Gastrocnemius medialis (tissue), 4 donors: ENCODE measurements at regions not wholly inside any gene's neighbourhood (a gene's known extent, or its start where the extent isn't known, plus 50 kb on each side); places are given as distances from the start of the nearest gene placed in this dataset.

Source experiments
- ATAC-seq, 2 donors: fragments of 150-250 bp; one replicate each; pipeline ENCODE4 v1.9.1; 2016
- DNase-seq, 2 donors: peaks; one replicate each; pipeline ENCODE4 v3.0.0-alpha.2; 2019
- H3K27ac ChIP-seq, 4 donors: fragments of 200-600 bp; sonication (generic); 1 replicate in 1 of 4; 2 replicates in 3 of 4; pipeline ENCODE4 v1.5.1; 2016 to 2018; ENCODE audit warnings: mild to moderate bottlenecking in 2 of 4, moderate library complexity in 1 of 4
- H3K27me3 ChIP-seq, 3 donors: fragments of 200-600 bp; sonication (generic) in 2 of 3; 1 replicate in 1 of 3; 2 replicates in 2 of 3; pipeline versions ENCODE4 v1.5.1 to v1.6.0; 2016 to 2019; ENCODE audit warnings: mild to moderate bottlenecking in 1 of 3, moderate library complexity in 1 of 3
- H3K36me3 ChIP-seq, 2 donors: fragments of 200-600 bp; sonication (generic) in 1 of 2; one replicate each; pipeline ENCODE4 v1.5.1; 2017 to 2018
- H3K4me1 ChIP-seq, 2 donors: fragments of 200-600 bp; sonication (generic) in 1 of 2; one replicate each; pipeline ENCODE4 v1.5.1; 2016 to 2017; ENCODE audit warnings: mild to moderate bottlenecking in 2 of 2
- H3K4me3 ChIP-seq, 4 donors: fragments of 200-600 bp; sonication (generic) in 3 of 4; 1 replicate in 1 of 4; 2 replicates in 3 of 4; pipeline ENCODE4 v1.5.1; 2016 to 2019; ENCODE audit warnings: mild to moderate bottlenecking in 2 of 4
- H3K9me3 ChIP-seq, 3 donors: fragments of 200-600 bp; sonication (generic) in 2 of 3; 1 replicate in 1 of 3; 2 replicates in 2 of 3; pipeline ENCODE4 v1.5.1; 2016 to 2019
- POLR2A ChIP-seq, 2 donors: fragments of 450-650 bp; IDR thresholded peaks; one replicate each; pipeline ENCODE4 v1.6.1; 2017; ENCODE audit warnings: antibody characterized with exemption in 2 of 2, mild to moderate bottlenecking in 2 of 2, moderate library complexity in 2 of 2
- in situ Hi-C, 4 donors: fragments of 200-750 bp; cut with MboI; loops; one replicate each; pipeline versions ENCODE4 v1.15.0 to v1.8.0; 2017; ENCODE audit warnings: low sequenced_read_pairs in 4 of 4
- intact Hi-C: fragments of 100-400 bp; cut with DNase I; formaldehyde crosslinking; loops from one replicate; pipeline ENCODE4 v1.15.1; 2023; ENCODE audit warnings: low total_unique reads
- TF ChIP-seq, protein P1 (sequence below), 5 experiments: fragments of 450-650 bp in 3 of 5; fragments of 200-600 bp in 2 of 5; sonication (generic) in 2 of 5; IDR thresholded peaks in 4 of 5; conservative IDR thresholded peaks in 1 of 5; 1 replicate in 4 of 5; 2 replicates in 1 of 5; pipeline ENCODE4 v1.5.1; 2016 to 2019; ENCODE audit warnings: antibody characterized with exemption in 5 of 5, mild to moderate bottlenecking in 3 of 5, moderate library complexity in 3 of 5

DNA sequence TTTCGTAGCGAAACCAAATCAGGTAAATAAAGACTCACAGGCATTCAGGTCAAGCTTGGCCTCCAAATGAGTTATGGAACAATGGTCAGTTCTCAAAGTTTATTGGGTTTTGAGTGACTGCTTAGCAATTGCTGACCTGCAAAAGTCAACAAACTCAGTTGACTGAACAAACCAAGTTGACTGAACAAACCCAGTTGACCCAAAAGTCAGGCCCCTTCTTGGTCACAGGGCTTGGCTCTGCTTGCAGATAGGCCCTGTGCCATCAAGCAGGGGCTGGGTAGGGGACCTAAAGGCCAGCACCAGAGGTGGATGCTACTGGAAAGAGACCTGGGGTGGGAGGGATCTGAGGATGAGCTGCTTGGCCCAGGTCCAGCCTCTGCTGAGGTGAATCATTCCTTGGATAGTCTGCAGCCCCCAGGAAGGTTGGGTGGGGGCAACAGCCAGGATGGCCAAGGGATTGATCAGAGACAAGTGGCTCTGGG is 64.6 kb downstream of the GADD45G start:
- no peak for DNase-seq
- H3K27ac ChIP-seq, result no peak overlapping the region

DNA sequence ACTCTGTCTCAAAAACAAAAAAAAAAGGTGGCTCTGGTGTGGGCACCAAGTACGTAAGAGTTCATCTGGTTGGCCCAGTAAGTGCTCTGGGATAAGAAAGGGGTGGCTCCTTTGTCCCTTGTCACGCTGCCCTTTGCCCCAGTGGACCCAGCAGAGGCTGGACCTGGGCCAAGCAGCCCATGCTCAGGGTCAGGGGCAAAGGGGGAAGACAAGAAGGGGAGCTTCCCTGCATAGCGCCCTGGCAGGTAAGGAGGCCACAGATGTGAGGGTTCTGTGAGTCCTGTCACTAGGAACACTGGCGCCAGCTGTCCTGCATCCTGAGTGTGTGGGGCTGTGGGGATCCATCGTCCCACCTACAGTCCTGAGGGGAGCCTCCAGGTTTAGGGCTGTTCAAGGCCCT is 65.3 kb downstream of the GADD45G start:
- Histone ChIP-seq H3K4me1 (peaks cover 27 to 29% of the 10 kb centered on the region in 2 donors), H3K9me3 (no peaks in the 10 kb centered on the region), H3K36me3 (no peaks in the 10 kb centered on the region), H3K27me3 (no peaks in the 10 kb centered on the region), H3K27ac (no peak overlapping the region), H3K4me3 (no peak overlapping the region)
- TF ChIP-seq, protein P1, sequence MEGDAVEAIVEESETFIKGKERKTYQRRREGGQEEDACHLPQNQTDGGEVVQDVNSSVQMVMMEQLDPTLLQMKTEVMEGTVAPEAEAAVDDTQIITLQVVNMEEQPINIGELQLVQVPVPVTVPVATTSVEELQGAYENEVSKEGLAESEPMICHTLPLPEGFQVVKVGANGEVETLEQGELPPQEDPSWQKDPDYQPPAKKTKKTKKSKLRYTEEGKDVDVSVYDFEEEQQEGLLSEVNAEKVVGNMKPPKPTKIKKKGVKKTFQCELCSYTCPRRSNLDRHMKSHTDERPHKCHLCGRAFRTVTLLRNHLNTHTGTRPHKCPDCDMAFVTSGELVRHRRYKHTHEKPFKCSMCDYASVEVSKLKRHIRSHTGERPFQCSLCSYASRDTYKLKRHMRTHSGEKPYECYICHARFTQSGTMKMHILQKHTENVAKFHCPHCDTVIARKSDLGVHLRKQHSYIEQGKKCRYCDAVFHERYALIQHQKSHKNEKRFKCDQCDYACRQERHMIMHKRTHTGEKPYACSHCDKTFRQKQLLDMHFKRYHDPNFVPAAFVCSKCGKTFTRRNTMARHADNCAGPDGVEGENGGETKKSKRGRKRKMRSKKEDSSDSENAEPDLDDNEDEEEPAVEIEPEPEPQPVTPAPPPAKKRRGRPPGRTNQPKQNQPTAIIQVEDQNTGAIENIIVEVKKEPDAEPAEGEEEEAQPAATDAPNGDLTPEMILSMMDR (IDR thresholded peaks at IDR 0.05 in 4 of 5, conservative IDR thresholded peaks at IDR 0.05 in 1 of 5), result no peak
- TF ChIP-seq POLR2A (IDR thresholded peaks at IDR 0.05), result no peak
- in situ Hi-C loops (no loop called here), intact Hi-C loops (no loop called here)
- no peak for DNase-seq
- no peak for ATAC-seq

More for the DNA sequence above, 64.6 kb downstream of the GADD45G start:
- ATAC-seq, result no peak
- no peak overlapping the region for H3K4me3 ChIP-seq
- no peaks in the 10 kb centered on the region for H3K9me3 ChIP-seq
- intact Hi-C loops (no loop called here), in situ Hi-C loops (no loop called here)
- no peaks in the 10 kb centered on the region for H3K27me3 ChIP-seq
- H3K36me3 ChIP-seq, result no peaks in the 10 kb centered on the region
- TF ChIP-seq, protein P1 (IDR thresholded peaks at IDR 0.05 in 4 of 5, conservative IDR thresholded peaks at IDR 0.05 in 1 of 5), result no peak
- no peak for TF ChIP-seq POLR2A (IDR thresholded peaks at IDR 0.05)
- peaks cover 23 to 27% of the 10 kb centered on the region in 2 donors for H3K4me1 ChIP-seq

DNA sequence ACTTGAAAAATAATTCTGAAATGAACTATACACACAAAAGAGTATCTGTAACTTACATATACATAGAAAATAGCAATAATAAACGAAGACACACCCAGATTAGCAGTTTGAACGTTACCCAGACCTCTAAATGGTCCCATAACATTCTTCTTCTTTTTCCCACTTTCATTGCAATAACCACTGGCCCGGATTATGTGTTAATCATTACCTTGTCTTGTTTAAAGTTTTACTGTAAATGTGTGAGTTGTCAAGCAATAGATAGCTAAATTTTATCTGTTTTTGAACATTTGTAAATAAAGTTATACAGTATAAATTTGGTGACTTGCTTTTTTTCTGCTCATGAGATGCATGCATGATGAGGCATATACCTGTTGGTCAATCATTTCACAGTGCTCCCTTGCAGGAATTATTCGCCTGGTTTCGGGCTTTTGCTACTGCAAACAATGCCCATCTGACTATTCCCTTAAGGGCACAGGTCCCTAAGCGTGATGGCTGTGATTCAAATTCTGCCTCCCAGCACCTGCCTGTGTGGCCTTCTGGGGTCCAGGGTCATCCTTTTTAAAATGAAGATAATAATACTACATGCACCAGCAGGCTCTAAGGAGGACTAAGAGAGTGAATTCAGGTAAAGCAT is 66.1 kb downstream of the GADD45G start:
- no peaks in the 10 kb centered on the region for H3K27me3 ChIP-seq
- TF ChIP-seq, protein P1 (IDR thresholded peaks at IDR 0.05 in 4 of 5, conservative IDR thresholded peaks at IDR 0.05 in 1 of 5), result no peak
- no peak for TF ChIP-seq POLR2A (IDR thresholded peaks at IDR 0.05)
- in situ Hi-C loops, result no loop called here
- no peak for ATAC-seq
- intact Hi-C loops, result no loop called here
- H3K4me1 ChIP-seq, result peaks cover 35 to 37% of the 10 kb centered on the region in 2 donors
- DNase-seq, result no peak
- no peaks in the 10 kb centered on the region for H3K9me3 ChIP-seq
- H3K4me3 ChIP-seq, result no peak overlapping the region
- H3K36me3 ChIP-seq, result no peaks in the 10 kb centered on the region
- H3K27ac ChIP-seq, result no peak overlapping the region

DNA sequence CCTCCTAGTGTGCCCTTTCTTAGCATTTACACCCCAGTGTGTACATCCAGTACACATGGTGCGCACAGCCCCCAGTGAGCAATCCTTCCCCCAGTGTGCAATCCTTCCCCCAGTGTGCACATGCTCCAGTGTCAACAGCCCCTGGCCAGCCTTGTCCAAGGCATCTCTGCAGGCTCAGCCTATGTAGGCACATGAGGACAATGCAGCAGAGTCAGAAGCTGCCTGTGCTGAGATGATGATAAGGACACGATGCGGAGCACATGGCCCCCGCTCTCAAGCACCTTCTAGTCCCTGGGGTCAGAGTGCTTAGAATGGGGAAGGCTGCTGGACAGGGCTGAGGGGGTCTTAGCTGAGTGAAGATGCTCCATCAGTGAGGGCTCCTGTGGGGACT is 69.8 kb downstream of the GADD45G start:
- TF ChIP-seq, protein P1 (IDR thresholded peaks at IDR 0.05 in 4 of 5, conservative IDR thresholded peaks at IDR 0.05 in 1 of 5), result no peak
- TF ChIP-seq POLR2A (IDR thresholded peaks at IDR 0.05), result no peak
- intact Hi-C loops, result loop anchor here (1.0 to 5.0 kb wide), 2 partner anchors 35 to 198 kb away; no protein-coding TSS in a partner anchor
- Histone ChIP-seq H3K27me3 (no peaks in the 10 kb centered on the region), H3K4me3 (no peak overlapping the region), H3K27ac (peak overlapping the region; percentile 73 to 84 (median 84)), H3K36me3 (no peaks in the 10 kb centered on the region), H3K4me1 (peaks cover 40 to 43% of the 10 kb centered on the region in 2 donors), H3K9me3 (no peaks in the 10 kb centered on the region)
- DNase-seq (no peak), ATAC-seq (peak in 1 of 2 donors; percentile 0)
- in situ Hi-C loops, result no loop called here
